Vagina (tissue), 2 donors: ENCODE measurements at regions not wholly inside any gene's neighbourhood (a gene's known extent, or its start where the extent isn't known, plus 50 kb on each side); places are given as distances from the start of the nearest gene placed in this dataset.

Source experiments
- CTCF ChIP-seq, 3 experiments: fragments of 450-650 bp in 2 of 3; fragments of 200-600 bp in 1 of 3; sonication (generic) in 1 of 3; IDR thresholded peaks; one replicate each; pipeline ENCODE4 v1.5.1; 2017 to 2019; ENCODE audit warnings: antibody characterized with exemption in 3 of 3, mild to moderate bottlenecking in 2 of 3, moderate library complexity in 2 of 3
- POLR2A ChIP-seq, 2 donors: fragments of 450-650 bp; IDR thresholded peaks; one replicate each; pipeline ENCODE4 v1.6.1; 2017; ENCODE audit warnings: antibody characterized with exemption in 2 of 2, mild to moderate bottlenecking in 2 of 2, moderate library complexity in 2 of 2

- TF ChIP-seq POLR2A (IDR thresholded peaks at IDR 0.05) (no peak), CTCF (IDR thresholded peaks at IDR 0.05) (no peak)
Observed at GRCh38 chr18:25736516-25736915, 353.9 kb downstream of the SS18 start.
